ENCODE measurements at regions not wholly inside any gene's neighbourhood (a gene's known extent, or its start where the extent isn't known, plus 50 kb on each side); places are given as distances from the start of the nearest gene placed in this dataset.
"Not testable (repeated sequence)": the region's sequence is repeated elsewhere in the genome, so short reads cannot be mapped to it uniquely, and the experiment has no call there.

- peak; percentile 68 for DNase-seq (ENCODE audit: low read depth)
- no peak for TF ChIP-seq CTCF (IDR thresholded peaks at IDR 0.05; ENCODE audit: insufficient read depth, low read length)
- H3K4me3 ChIP-seq (ENCODE audit: low read depth, low read length) = peak overlapping the region; percentile 1
These were observed 74.5 kb upstream of the ZNF184 start for GRCh38 chr6:27547157-27548075.

GRCh38 chr6:27546522-27546921 is 73.6 kb upstream of the ZNF184 start:
- DNase-seq (ENCODE audit: low read depth) = no peak

GRCh38 chr6:27545271-27546046 is 72.6 kb upstream of the ZNF184 start:
- H3K4me3 ChIP-seq (ENCODE audit: low read depth, low read length) = peak overlapping the region; percentile 49
- DNase-seq (ENCODE audit: low read depth) = peak; percentile 51
- no peak for TF ChIP-seq CTCF (IDR thresholded peaks at IDR 0.05; ENCODE audit: insufficient read depth, low read length)

More at GRCh38 chr6:27546522-27546921, 73.6 kb upstream of the ZNF184 start:
- H3K4me3 ChIP-seq (ENCODE audit: low read depth, low read length) = no peak overlapping the region
- no peak for TF ChIP-seq CTCF (IDR thresholded peaks at IDR 0.05; ENCODE audit: insufficient read depth, low read length)

GRCh38 chr6:27544612-27545260 is 71.8 kb upstream of the ZNF184 start:
- H3K4me3 ChIP-seq (ENCODE audit: low read depth, low read length) = peak overlapping the region; percentile 49
- DNase-seq (ENCODE audit: low read depth) = no peak
- TF ChIP-seq CTCF (IDR thresholded peaks at IDR 0.05; ENCODE audit: insufficient read depth, low read length) = no peak

- not testable (repeated sequence) for DNase-seq (ENCODE audit: low read depth); H3K4me3 ChIP-seq (ENCODE audit: low read depth, low read length)
These were observed 71.2 kb upstream of the ZNF184 start for GRCh38 chr6:27544135-27544534.

GRCh38 chr6:27542485-27542884 is 69.6 kb upstream of the ZNF184 start:
- TF ChIP-seq CTCF (IDR thresholded peaks at IDR 0.05; ENCODE audit: insufficient read depth, low read length) = no peak
- DNase-seq (ENCODE audit: low read depth) = no peak

GRCh38 chr6:27541933-27542297 is 69.0 kb upstream of the ZNF184 start:
- no peak for TF ChIP-seq CTCF (IDR thresholded peaks at IDR 0.05; ENCODE audit: insufficient read depth, low read length)
- DNase-seq (ENCODE audit: low read depth) = no peak
- H3K4me3 ChIP-seq (ENCODE audit: low read depth, low read length) = no peak overlapping the region

More at GRCh38 chr6:27542485-27542884, 69.6 kb upstream of the ZNF184 start:
- H3K4me3 ChIP-seq (ENCODE audit: low read depth, low read length) = no peak overlapping the region
